ENCODE measurements at regions not wholly inside any gene's neighbourhood (a gene's known extent, or its start where the extent isn't known, plus 50 kb on each side); places are given as distances from the start of the nearest gene placed in this dataset.

GRCh38 chr18:27724362-27724761 lies 452.6 kb downstream of the CDH2 start:
- H3K27ac ChIP-seq (replicated peaks in 1 of 4) = no peak overlapping the region
- H3K27me3 ChIP-seq = no peaks in the 10 kb centered on the region
- H3K36me3 ChIP-seq = no peaks in the 10 kb centered on the region
- peaks cover 0 to 17% (median 13%) of the 10 kb centered on the region in 4 donors for H3K9me3 ChIP-seq
- DNase-seq (ENCODE audit: extremely low spot score) = no peak
- 71% methylated on average over 2 of the region's 2 CpGs for WGBS
- intact Hi-C loops (cut with DNase I) = no loop called here
- no peak overlapping the region for H3K4me3 ChIP-seq
- no peaks in the 10 kb centered on the region for H3K4me1 ChIP-seq
- TF ChIP-seq POLR2A (IDR thresholded peaks at IDR 0.05; ENCODE audit: low read depth) = no peak
- TF ChIP-seq EP300 (IDR thresholded peaks at IDR 0.05) = no peak
- TF ChIP-seq POLR2AphosphoS5 (IDR thresholded peaks at IDR 0.05) = no peak
- no peak for TF ChIP-seq CTCF (IDR thresholded peaks at IDR 0.05)

- Histone ChIP-seq H3K27me3 (no peaks in the 10 kb centered on the region), H3K9me3 (peaks cover 0 to 5% (median 2%) of the 10 kb centered on the region in 4 donors), H3K27ac (replicated peaks in 1 of 4) (no peak overlapping the region), H3K4me1 (no peaks in the 10 kb centered on the region), H3K4me3 (no peak overlapping the region), H3K36me3 (no peaks in the 10 kb centered on the region)
- intact Hi-C loops (cut with DNase I) = no loop called here
- WGBS = 62% methylated on average over 1 of the region's 1 CpG
- DNase-seq (ENCODE audit: extremely low spot score) = no peak
- no peak for TF ChIP-seq POLR2AphosphoS5 (IDR thresholded peaks at IDR 0.05)
- TF ChIP-seq CTCF (IDR thresholded peaks at IDR 0.05) = no peak
- no peak for TF ChIP-seq EP300 (IDR thresholded peaks at IDR 0.05)
- no peak for TF ChIP-seq POLR2A (IDR thresholded peaks at IDR 0.05; ENCODE audit: low read depth)
Measured at GRCh38 chr18:27723168-27723567, 453.8 kb downstream of the CDH2 start.

GRCh38 chr18:27719680-27720079 lies 457.2 kb downstream of the CDH2 start:
- TF ChIP-seq POLR2AphosphoS5 (IDR thresholded peaks at IDR 0.05) (no peak), POLR2A (IDR thresholded peaks at IDR 0.05; ENCODE audit: low read depth) (no peak), CTCF (IDR thresholded peaks at IDR 0.05) (no peak), EP300 (IDR thresholded peaks at IDR 0.05) (no peak)
- no peaks in the 10 kb centered on the region for H3K9me3 ChIP-seq
- no peaks in the 10 kb centered on the region for H3K27me3 ChIP-seq
- no peak overlapping the region for H3K27ac ChIP-seq (replicated peaks in 1 of 4)
- intact Hi-C loops (cut with DNase I) = no loop called here
- no peaks in the 10 kb centered on the region for H3K4me1 ChIP-seq
- WGBS = 85% methylated on average over 6 of the region's 6 CpGs
- DNase-seq (ENCODE audit: extremely low spot score) = no peak
- H3K36me3 ChIP-seq = no peaks in the 10 kb centered on the region
- no peak overlapping the region for H3K4me3 ChIP-seq

- intact Hi-C loops (cut with DNase I) = no loop called here
- whole genome bisulfite sequencing = 90% methylated on average over 3 of the region's 3 CpGs
- no peaks in the 10 kb centered on the region for H3K4me1 ChIP-seq
- H3K27me3 ChIP-seq = no peaks in the 10 kb centered on the region
- no peaks in the 10 kb centered on the region for H3K36me3 ChIP-seq
- H3K4me3 ChIP-seq = no peak overlapping the region
- TF ChIP-seq POLR2A (IDR thresholded peaks at IDR 0.05; ENCODE audit: low read depth) (no peak), CTCF (IDR thresholded peaks at IDR 0.05) (no peak), EP300 (IDR thresholded peaks at IDR 0.05) (no peak), POLR2AphosphoS5 (IDR thresholded peaks at IDR 0.05) (no peak)
- no peak overlapping the region for H3K27ac ChIP-seq (replicated peaks in 1 of 4)
- H3K9me3 ChIP-seq = no peaks in the 10 kb centered on the region
- no peak for DNase-seq (ENCODE audit: extremely low spot score)
Measured at GRCh38 chr18:27717816-27718215, 459.1 kb downstream of the CDH2 start.

GRCh38 chr18:27717250-27717649 lies 459.7 kb downstream of the CDH2 start:
- DNase-seq (ENCODE audit: extremely low spot score) = no peak
- Histone ChIP-seq H3K9me3 (no peaks in the 10 kb centered on the region), H3K27me3 (no peaks in the 10 kb centered on the region), H3K4me1 (no peaks in the 10 kb centered on the region), H3K4me3 (no peak overlapping the region), H3K36me3 (no peaks in the 10 kb centered on the region), H3K27ac (replicated peaks in 1 of 4) (no peak overlapping the region)
- intact Hi-C loops (cut with DNase I) = no loop called here
- TF ChIP-seq POLR2A (IDR thresholded peaks at IDR 0.05; ENCODE audit: low read depth) (no peak), POLR2AphosphoS5 (IDR thresholded peaks at IDR 0.05) (no peak), EP300 (IDR thresholded peaks at IDR 0.05) (no peak), CTCF (IDR thresholded peaks at IDR 0.05) (no peak)
- WGBS = 91% methylated on average over 4 of the region's 4 CpGs

Data from esophagus muscularis mucosa (tissue), 4 donors.